Transverse colon (tissue), 4 donors: ENCODE measurements at regions not wholly inside any gene's neighbourhood (a gene's known extent, or its start where the extent isn't known, plus 50 kb on each side); places are given as distances from the start of the nearest gene placed in this dataset.

Source experiments
- CTCF ChIP-seq, 5 experiments: fragments of 200-600 bp in 3 of 5; fragments of 450-650 bp in 2 of 5; sonication (generic) in 3 of 5; IDR thresholded peaks; 1 replicate in 2 of 5; 2 replicates in 3 of 5; pipeline ENCODE4 v1.5.1; 2016 to 2017; ENCODE audit warnings: antibody characterized with exemption in 5 of 5, inconsistent platforms in 3 of 5, mild to moderate bottlenecking in 2 of 5, moderate library complexity in 1 of 5
- EP300 ChIP-seq: sonication (generic); formaldehyde crosslinking; IDR thresholded peaks from one replicate; pipeline ENCODE4 v1.6.1; 2017; ENCODE audit warnings: antibody characterized with exemption, low read depth
- POLR2A ChIP-seq: fragments of 450-650 bp; IDR thresholded peaks from one replicate; pipeline ENCODE4 v1.6.1; 2016; ENCODE audit warnings: antibody characterized with exemption, mild to moderate bottlenecking, moderate library complexity
- POLR2AphosphoS5 ChIP-seq, 3 donors: sonication (generic); formaldehyde crosslinking; IDR thresholded peaks; one replicate each; pipeline ENCODE4 v1.6.1; 2016; ENCODE audit warnings: antibody characterized with exemption in 3 of 3

- no peak for TF ChIP-seq EP300
- no peak for TF ChIP-seq POLR2A
- TF ChIP-seq CTCF (IDR thresholded peaks at IDR 0.05): no peak
- TF ChIP-seq POLR2AphosphoS5 (IDR thresholded peaks at IDR 0.05): no peak
Measured at GRCh38 chr11:90809581-90809980, 586.7 kb upstream of the CHORDC1 start.
